NCI-H2107 treated with DMSO at 0.1 percent for 48 hours (cell line): ENCODE measurements at regions not wholly inside any gene's neighbourhood (a gene's known extent, or its start where the extent isn't known, plus 50 kb on each side); places are given as distances from the start of the nearest gene placed in this dataset.
A peak's percentile ranks its signal among the peaks of the same experiment; 100 is the strongest.
"Not testable (repeated sequence)": the region's sequence is repeated elsewhere in the genome, so short reads cannot be mapped to it uniquely, and the experiment has no call there.

ENCODE experiments used
- DNase-seq: peaks from one replicate; lab custom pipeline; 2025; ENCODE audit not compliant: unreplicated experiment; lab: John Stamatoyannopoulos, UW

- DNase-seq: no peak
These were observed 192.9 kb downstream of the C12orf75 start for GRCh38 chr12:105523164-105524057.

- no peak for DNase-seq
These were observed 194.5 kb downstream of the C12orf75 start for GRCh38 chr12:105524961-105525360.

GRCh38 chr12:105534068-105534467, 203.6 kb downstream of the C12orf75 start:
- DNase-seq: no peak

GRCh38 chr12:105535033-105535432, 204.5 kb downstream of the C12orf75 start:
- DNase-seq: not testable (repeated sequence)

GRCh38 chr12:105538880-105539279, 208.4 kb downstream of the C12orf75 start:
- no peak for DNase-seq

GRCh38 chr12:105539735-105540134, 209.2 kb downstream of the C12orf75 start:
- DNase-seq: no peak

GRCh38 chr12:105547786-105548185, 217.3 kb downstream of the C12orf75 start:
- DNase-seq: no peak

- DNase-seq: no peak
These were observed 218.1 kb downstream of the C12orf75 start for GRCh38 chr12:105548626-105549025.

GRCh38 chr12:105552056-105552455, 221.6 kb downstream of the C12orf75 start:
- DNase-seq: no peak

GRCh38 chr12:105554223-105554678, 223.8 kb downstream of the C12orf75 start:
- no peak for DNase-seq

- no peak for DNase-seq
These were observed 224.4 kb downstream of the C12orf75 start for GRCh38 chr12:105554856-105555255.

GRCh38 chr12:105555556-105556295, 225.2 kb downstream of the C12orf75 start:
- DNase-seq: no peak

- DNase-seq: no peak
These were observed 228.8 kb downstream of the C12orf75 start for GRCh38 chr12:105559310-105559709.

GRCh38 chr12:105561546-105562198, 231.2 kb downstream of the C12orf75 start:
- DNase-seq: peak; percentile 97

- DNase-seq: peak; percentile 97
These were observed 231.9 kb downstream of the C12orf75 start for GRCh38 chr12:105562199-105562971.

- no peak for DNase-seq
These were observed 236.6 kb downstream of the C12orf75 start for GRCh38 chr12:105567061-105567460.

GRCh38 chr12:105569886-105570285, 239.4 kb downstream of the C12orf75 start:
- peak; percentile 43 for DNase-seq

- DNase-seq: no peak
These were observed 240.5 kb downstream of the C12orf75 start for GRCh38 chr12:105570944-105571343.

- no peak for DNase-seq
These were observed 243.1 kb downstream of the C12orf75 start for GRCh38 chr12:105573574-105573973.

GRCh38 chr12:105574056-105574715, 243.7 kb downstream of the C12orf75 start:
- DNase-seq: no peak
